CD4-positive, alpha-beta memory T cell (primary cell): ENCODE measurements at regions not wholly inside any gene's neighbourhood (a gene's known extent, or its start where the extent isn't known, plus 50 kb on each side); places are given as distances from the start of the nearest gene placed in this dataset.

Experiments used
- CTCF ChIA-PET: fragments of 350-600 bp; sonication (Branson Sonifier 250); formaldehyde crosslinking; loops from one replicate; lab custom pipeline; 2021; ENCODE audit warnings: inconsistent platforms; ENCODE audit not compliant: partially characterized antibody; lab: Charles Lee
- POLR2A ChIA-PET: fragments of 350-600 bp; sonication (Branson Sonifier 250); formaldehyde crosslinking; loops from one replicate; lab custom pipeline; 2021; ENCODE audit not compliant: partially characterized antibody; lab: Charles Lee
- DNase-seq, 5 donors: peaks; one replicate each; pipeline versions ENCODE4 v3.0.0 to v3.0.0-alpha.2; 2020 to 2022; ENCODE audit warnings: mixed read lengths in 1 of 5
- H3K27ac ChIP-seq: one replicate; pipeline ENCODE4 v1.7.0; 2013; ENCODE audit warnings: low read depth, low read length
- H3K27me3 ChIP-seq: 2 replicates; pipeline ENCODE4 v1.7.0; 2013; ENCODE audit warnings: mild to moderate bottlenecking, low read length, moderate library complexity; ENCODE audit not compliant: insufficient read depth
- H3K36me3 ChIP-seq: 2 replicates; pipeline ENCODE4 v1.7.0; 2013; ENCODE audit warnings: mild to moderate bottlenecking, low read length, moderate library complexity; ENCODE audit not compliant: insufficient read depth
- H3K4me1 ChIP-seq: 2 replicates; pipeline ENCODE4 v1.7.0; 2013; ENCODE audit warnings: mild to moderate bottlenecking, low read length, moderate library complexity; ENCODE audit not compliant: insufficient read depth
- H3K4me3 ChIP-seq, 2 donors: one replicate each; pipeline ENCODE4 v1.7.0; 2013; ENCODE audit warnings: low read length in 2 of 2, mild to moderate bottlenecking in 1 of 2
- H3K9me3 ChIP-seq, 2 donors: one replicate each; pipeline ENCODE4 v1.7.0; 2013; ENCODE audit warnings: low read length in 2 of 2, control low read depth in 1 of 2; ENCODE audit not compliant: control insufficient read depth in 1 of 2
- H3K27ac Mint-ChIP-seq, 7 donors: one replicate each; pipeline ENCODE4 v1.8.0; 2020 to 2021; ENCODE audit warnings: mixed read lengths in 7 of 7, mild to moderate bottlenecking in 6 of 7, inconsistent platforms in 3 of 7, moderate library complexity in 3 of 7
- H3K27me3 Mint-ChIP-seq, 2 donors: one replicate each; pipeline ENCODE4 v1.8.0; 2020 to 2021; ENCODE audit warnings: mixed read lengths in 2 of 2
- H3K36me3 Mint-ChIP-seq, 2 donors: one replicate each; pipeline ENCODE4 v1.8.0; 2020 to 2021; ENCODE audit warnings: mixed read lengths in 2 of 2, inconsistent platforms in 1 of 2, mild to moderate bottlenecking in 1 of 2
- H3K4me1 Mint-ChIP-seq, 4 donors: one replicate each; pipeline ENCODE4 v1.8.0; 2020 to 2021; ENCODE audit warnings: mixed read lengths in 4 of 4, mild to moderate bottlenecking in 1 of 4
- H3K4me3 Mint-ChIP-seq, 8 donors: one replicate each; pipeline ENCODE4 v1.8.0; 2020 to 2021; ENCODE audit warnings: mixed read lengths in 8 of 8, mild to moderate bottlenecking in 7 of 8, moderate library complexity in 6 of 8, inconsistent platforms in 3 of 8
- H3K9me3 Mint-ChIP-seq, 8 donors: one replicate each; pipeline ENCODE4 v1.8.0; 2020 to 2021; ENCODE audit warnings: mixed read lengths in 8 of 8, mild to moderate bottlenecking in 5 of 8, inconsistent platforms in 3 of 8, moderate library complexity in 1 of 8
- intact Hi-C: fragments of 100-400 bp; cut with micrococcal nuclease; formaldehyde crosslinking; loops from one replicate; pipeline ENCODE4 v1.15.1; 2023

DNA sequence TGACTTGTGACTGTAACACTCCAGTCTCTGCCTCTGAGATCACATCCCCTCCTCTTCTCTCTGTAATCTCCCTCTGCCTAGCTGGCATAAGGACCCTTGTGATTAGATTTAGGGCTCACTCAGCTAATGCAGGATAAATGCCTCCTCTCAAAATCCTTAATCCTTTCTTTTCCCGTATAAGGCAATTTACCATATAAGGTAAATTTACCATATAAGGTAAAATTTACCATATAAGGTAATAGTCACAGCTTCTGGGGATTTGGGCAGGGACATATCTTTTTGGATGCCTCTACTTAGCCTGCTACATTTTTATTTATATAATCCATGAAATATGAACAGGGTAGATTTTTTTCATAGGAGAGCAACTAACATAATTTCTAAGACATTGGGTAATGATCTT is 318.0 kb upstream of the PUM3 start:
- H3K36me3 ChIP-seq = no peaks in the 10 kb centered on the region
- ChIA-PET CTCF (no interaction called here), POLR2A (no interaction called here)
- Mint-ChIP-seq H3K4me3 (no peak overlapping the region), H3K27ac (no peak overlapping the region), H3K4me1 (no peaks in the 10 kb centered on the region), H3K27me3 (peaks cover 2 to 3% of the 10 kb centered on the region in 2 donors), H3K36me3 (no peaks in the 10 kb centered on the region), H3K9me3 (peaks cover 0 to 5% (median 0%) of the 10 kb centered on the region in 8 donors)
- no peaks in the 10 kb centered on the region for H3K27me3 ChIP-seq
- DNase-seq = no peak
- H3K9me3 ChIP-seq = peaks cover 0 to 4% of the 10 kb centered on the region in 2 donors
- H3K27ac ChIP-seq = no peak overlapping the region
- no peak overlapping the region for H3K4me3 ChIP-seq
- intact Hi-C loops = no loop called here
- no peaks in the 10 kb centered on the region for H3K4me1 ChIP-seq

DNA sequence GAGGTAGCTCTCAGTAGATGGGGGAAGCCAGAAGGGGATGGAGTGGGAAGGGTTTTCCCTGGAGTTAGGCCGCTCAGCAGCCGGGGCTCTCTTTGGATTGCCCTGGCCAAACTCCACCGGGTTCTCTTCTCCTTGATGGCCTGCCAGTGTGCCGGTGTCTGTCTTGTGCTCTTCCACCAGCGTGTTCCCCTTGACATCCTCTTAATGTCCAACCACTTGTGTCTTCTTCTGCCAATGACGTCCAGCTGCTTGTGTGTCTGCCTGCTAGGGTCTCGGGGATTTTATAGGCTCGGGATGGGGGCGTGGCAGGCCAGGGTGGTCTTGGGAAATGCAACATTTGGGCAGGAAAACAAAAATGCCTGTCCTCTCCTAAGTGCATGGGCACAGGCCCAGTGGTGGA is 313.1 kb upstream of the PUM3 start:
- Histone ChIP-seq H3K9me3 (peaks cover 0 to 3% of the 10 kb centered on the region in 2 donors), H3K4me1 (no peaks in the 10 kb centered on the region), H3K4me3 (no peak overlapping the region), H3K36me3 (no peaks in the 10 kb centered on the region), H3K27ac (no peak overlapping the region), H3K27me3 (no peaks in the 10 kb centered on the region)
- CTCF ChIA-PET = no interaction called here
- Mint-ChIP-seq H3K4me3 (no peak overlapping the region), H3K36me3 (no peaks in the 10 kb centered on the region), H3K27me3 (peaks cover 2 to 4% of the 10 kb centered on the region in 2 donors), H3K4me1 (no peaks in the 10 kb centered on the region), H3K27ac (no peak overlapping the region), H3K9me3 (peaks cover 0 to 1% (median 0%) of the 10 kb centered on the region in 8 donors)
- no peak for DNase-seq
- POLR2A ChIA-PET = no interaction called here
- intact Hi-C loops = no loop called here

DNA sequence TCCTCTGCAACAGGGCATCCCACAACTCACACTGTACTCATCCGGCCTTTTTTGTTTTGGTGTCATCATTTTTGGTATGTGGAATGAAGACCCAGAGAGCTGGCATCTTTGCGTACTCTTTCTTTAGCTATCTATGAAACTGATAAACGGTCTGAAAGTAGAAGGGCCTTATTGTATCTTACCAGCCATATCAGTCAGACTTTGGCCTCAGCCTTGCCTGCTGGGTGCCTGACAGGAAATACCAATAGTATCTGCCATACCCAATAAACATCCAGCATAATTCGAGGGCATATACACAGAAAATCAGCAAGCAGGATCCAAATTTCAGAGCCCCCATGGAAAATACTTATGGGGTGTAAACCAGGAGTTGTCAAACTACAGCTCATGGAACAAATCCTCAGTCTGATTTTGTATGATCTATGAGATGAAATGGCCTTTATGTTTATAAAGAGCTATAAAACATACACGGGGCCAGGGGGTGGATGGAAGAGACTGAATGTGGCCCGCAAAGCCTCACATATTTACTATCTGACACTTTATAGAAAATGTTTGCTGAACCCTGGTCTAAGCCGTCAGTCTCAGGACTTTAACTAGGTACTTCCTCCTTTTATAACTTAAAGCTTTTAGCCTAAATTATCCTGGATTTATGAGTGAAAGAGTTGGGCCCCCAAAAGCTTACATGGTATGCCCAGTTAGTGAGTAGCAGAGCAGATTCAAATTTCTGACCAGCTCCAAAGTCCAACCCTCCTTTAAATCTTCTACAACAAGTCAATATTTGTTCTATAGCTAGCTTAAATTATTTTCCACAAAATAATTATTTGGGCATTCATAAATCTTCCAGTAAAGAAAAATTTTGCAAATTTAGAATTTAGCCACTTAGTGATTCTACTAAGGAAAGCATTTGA is 308.0 kb upstream of the PUM3 start:
- DNase-seq = no peak
- peaks cover 0 to 2% (median 0%) of the 10 kb centered on the region in 8 donors for H3K9me3 Mint-ChIP-seq
- no peak overlapping the region for H3K4me3 Mint-ChIP-seq
- no peaks in the 10 kb centered on the region for H3K36me3 Mint-ChIP-seq
- intact Hi-C loops = no loop called here
- peaks cover 2 to 6% of the 10 kb centered on the region in 2 donors for H3K27me3 Mint-ChIP-seq
- H3K27ac Mint-ChIP-seq = no peak overlapping the region
- H3K36me3 ChIP-seq = no peaks in the 10 kb centered on the region
- no peak overlapping the region for H3K4me3 ChIP-seq
- no peaks in the 10 kb centered on the region for H3K9me3 ChIP-seq
- H3K4me1 Mint-ChIP-seq = no peaks in the 10 kb centered on the region
- ChIA-PET CTCF (no interaction called here), POLR2A (no interaction called here)
- no peak overlapping the region for H3K27ac ChIP-seq
- H3K4me1 ChIP-seq = no peaks in the 10 kb centered on the region
- no peaks in the 10 kb centered on the region for H3K27me3 ChIP-seq

- ChIA-PET CTCF (interaction anchor here (0.6 kb wide), 1 partner anchor 1116 kb away, joined by 3 read pairs; no protein-coding TSS in a partner anchor), POLR2A (no interaction called here)
- Mint-ChIP-seq H3K4me3 (no peak overlapping the region), H3K9me3 (peaks cover 0 to 2% (median 0%) of the 10 kb centered on the region in 8 donors), H3K27me3 (peaks cover 0 to 3% of the 10 kb centered on the region in 2 donors), H3K27ac (no peak overlapping the region), H3K36me3 (no peaks in the 10 kb centered on the region), H3K4me1 (no peaks in the 10 kb centered on the region)
- Histone ChIP-seq H3K27me3 (no peaks in the 10 kb centered on the region), H3K4me3 (no peak overlapping the region), H3K9me3 (no peaks in the 10 kb centered on the region), H3K36me3 (no peaks in the 10 kb centered on the region), H3K27ac (no peak overlapping the region), H3K4me1 (no peaks in the 10 kb centered on the region)
- intact Hi-C loops = no loop called here
- no peak for DNase-seq
Measured at GRCh38 chr9:3150074-3150473, 306.2 kb upstream of the PUM3 start.

- ChIA-PET CTCF (no interaction called here), POLR2A (no interaction called here)
- no peaks in the 10 kb centered on the region for H3K4me1 ChIP-seq
- Mint-ChIP-seq H3K4me3 (no peak overlapping the region), H3K27me3 (peaks cover 0 to 4% of the 10 kb centered on the region in 2 donors), H3K36me3 (no peaks in the 10 kb centered on the region), H3K4me1 (no peaks in the 10 kb centered on the region), H3K27ac (peak overlapping the region in 1 of 7 donors; percentile 14), H3K9me3 (peaks cover 0 to 14% (median 5%) of the 10 kb centered on the region in 8 donors)
- no peaks in the 10 kb centered on the region for H3K36me3 ChIP-seq
- H3K9me3 ChIP-seq = no peaks in the 10 kb centered on the region
- DNase-seq = no peak
- H3K4me3 ChIP-seq = no peak overlapping the region
- no peak overlapping the region for H3K27ac ChIP-seq
- intact Hi-C loops = no loop called here
- no peaks in the 10 kb centered on the region for H3K27me3 ChIP-seq
Measured at GRCh38 chr9:3138231-3139229, 294.6 kb upstream of the PUM3 start.

DNA sequence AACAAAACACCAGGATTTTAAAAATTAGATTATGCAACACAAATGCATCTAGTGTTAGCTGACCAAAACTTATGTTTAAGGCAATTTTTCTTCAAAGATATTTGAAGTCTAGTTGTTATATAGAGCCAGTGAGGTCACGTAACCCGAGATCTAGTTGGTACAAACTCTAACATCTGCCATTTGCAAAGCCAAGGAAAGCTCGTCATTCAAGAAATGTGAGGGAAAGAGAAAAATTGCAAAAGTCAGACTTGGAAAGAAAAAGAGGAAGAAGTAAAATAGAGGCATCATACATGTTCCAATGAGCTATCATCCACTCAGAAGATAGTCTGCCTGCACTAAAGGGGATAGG is 293.4 kb upstream of the PUM3 start:
- Mint-ChIP-seq H3K4me3 (no peak overlapping the region), H3K27ac (no peak overlapping the region), H3K36me3 (no peaks in the 10 kb centered on the region), H3K9me3 (peaks cover 0 to 7% (median 3%) of the 10 kb centered on the region in 8 donors), H3K4me1 (no peaks in the 10 kb centered on the region), H3K27me3 (peaks cover 0 to 4% of the 10 kb centered on the region in 2 donors)
- ChIA-PET POLR2A (no interaction called here), CTCF (no interaction called here)
- Histone ChIP-seq H3K27me3 (no peaks in the 10 kb centered on the region), H3K9me3 (no peaks in the 10 kb centered on the region), H3K4me1 (no peaks in the 10 kb centered on the region), H3K27ac (no peak overlapping the region), H3K4me3 (no peak overlapping the region), H3K36me3 (no peaks in the 10 kb centered on the region)
- DNase-seq = no peak
- intact Hi-C loops = no loop called here
